NCI-H2196 treated with DMSO at 0.1 percent for 48 hours (cell line): ENCODE measurements at regions not wholly inside any gene's neighbourhood (a gene's known extent, or its start where the extent isn't known, plus 50 kb on each side); places are given as distances from the start of the nearest gene placed in this dataset.

ENCODE experiments used
- DNase-seq: peaks from one replicate; lab custom pipeline; 2025; ENCODE audit not compliant: unreplicated experiment; lab: John Stamatoyannopoulos, UW

DNA sequence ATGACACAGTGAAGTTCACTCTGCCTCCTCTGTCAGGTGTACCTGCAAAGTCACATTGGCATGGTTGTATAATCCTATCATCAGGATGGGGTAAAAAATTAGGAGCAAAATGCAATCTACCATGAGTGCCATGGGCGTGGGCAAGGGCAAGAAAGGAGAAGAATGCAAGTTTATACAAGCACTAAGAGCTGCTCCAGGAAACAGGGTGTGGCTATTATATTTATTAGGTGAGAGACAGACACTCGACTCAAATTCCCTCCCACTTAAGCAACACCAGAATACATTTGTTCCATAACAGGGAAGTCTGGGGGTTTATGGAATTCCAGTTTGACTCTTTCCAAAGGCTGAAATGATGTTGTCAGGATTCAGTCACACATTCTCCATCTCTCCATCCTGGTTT lies 378.8 kb downstream of the BCOR start:
- no peak for DNase-seq

DNA sequence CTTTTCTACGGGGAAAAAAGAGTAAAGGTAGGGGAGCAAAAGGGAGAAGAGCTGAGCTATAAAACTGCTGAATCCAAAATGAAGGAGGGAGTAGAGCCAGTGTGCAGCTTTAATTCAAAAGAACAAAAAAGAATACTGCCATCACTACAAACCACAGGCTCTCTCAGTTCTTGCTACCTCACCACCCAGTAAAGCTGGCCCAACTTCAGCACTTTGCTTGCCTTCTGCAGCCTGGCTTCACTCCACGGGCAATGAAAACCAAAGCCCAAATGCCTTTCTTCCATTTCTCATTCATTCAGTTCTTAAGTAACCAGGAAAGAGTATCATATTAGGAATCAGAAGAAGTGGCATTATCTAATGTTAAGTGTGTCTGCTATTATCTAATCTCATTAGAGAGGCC lies 376.8 kb downstream of the BCOR start:
- DNase-seq = no peak

DNA sequence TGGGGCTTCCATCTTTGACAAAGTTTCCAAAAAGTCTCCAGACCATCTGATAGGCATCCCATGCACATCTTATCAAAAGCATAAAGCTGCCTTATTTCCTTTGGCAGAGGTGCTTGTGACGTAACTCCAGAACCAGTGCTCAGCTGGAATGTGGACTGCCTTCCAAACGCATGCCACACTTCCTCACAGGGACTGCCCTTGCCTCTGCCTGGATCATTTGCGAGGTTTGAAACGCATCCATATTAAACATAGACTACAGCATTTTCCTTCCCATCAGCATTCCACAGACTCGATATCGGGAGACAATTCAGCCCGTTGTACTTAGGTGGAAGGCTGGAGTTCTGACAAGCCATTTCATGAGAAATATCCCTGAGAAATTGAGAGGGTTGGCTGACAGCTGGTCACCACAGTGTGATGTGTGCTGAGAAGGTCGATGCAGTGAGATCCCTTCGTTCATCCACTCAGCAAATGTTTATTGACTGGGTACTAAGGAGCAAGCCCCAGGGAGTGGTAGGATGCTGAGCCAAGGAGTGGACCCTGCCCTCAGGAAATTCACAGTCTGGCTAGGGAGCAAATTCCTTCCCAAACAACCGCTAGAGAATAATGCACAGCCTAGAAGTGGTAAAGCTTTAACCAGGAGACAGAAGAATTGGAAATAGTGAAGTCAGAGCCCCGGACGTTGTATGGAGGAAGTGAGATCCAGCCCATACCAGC lies 376.0 kb downstream of the BCOR start:
- no peak for DNase-seq

DNA sequence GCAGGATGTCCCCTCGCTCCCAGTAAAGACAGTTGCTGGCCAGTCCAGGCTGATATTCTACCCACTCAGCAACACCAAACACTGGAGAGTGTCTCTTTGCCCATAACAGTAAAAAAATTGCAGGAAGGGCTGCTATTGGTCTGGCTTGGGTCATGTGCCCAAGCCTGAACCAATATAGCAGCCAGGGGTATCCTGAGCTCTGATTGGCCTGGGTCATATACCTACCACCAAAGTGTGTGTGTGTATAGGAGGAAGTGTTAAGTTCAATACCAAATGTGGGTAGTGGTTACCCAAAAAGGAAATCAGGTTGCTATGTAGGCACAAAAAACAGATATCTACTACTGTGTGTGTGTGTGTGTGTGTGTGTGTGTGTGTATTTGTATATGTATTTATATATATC lies 373.2 kb downstream of the BCOR start:
- DNase-seq = no peak

DNA sequence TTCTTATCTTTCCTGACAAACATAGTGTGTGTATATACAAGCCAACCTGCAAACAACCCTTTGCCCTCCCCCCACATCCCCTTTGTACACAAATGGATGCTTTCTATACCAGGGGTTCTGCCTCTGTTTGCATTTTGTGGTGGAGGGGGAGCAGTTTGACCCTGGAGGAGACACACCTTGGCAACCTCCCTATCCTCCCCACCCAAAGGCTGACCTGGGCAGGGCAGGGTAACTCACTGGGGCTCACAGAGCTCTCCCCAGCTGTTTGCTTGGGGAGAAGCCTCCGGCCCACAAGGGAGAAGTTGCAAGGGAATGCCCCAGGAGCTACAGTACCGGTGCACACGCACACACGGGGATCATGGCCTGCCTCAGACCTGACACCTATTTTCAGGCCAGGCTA lies 372.6 kb downstream of the BCOR start:
- no peak for DNase-seq

DNA sequence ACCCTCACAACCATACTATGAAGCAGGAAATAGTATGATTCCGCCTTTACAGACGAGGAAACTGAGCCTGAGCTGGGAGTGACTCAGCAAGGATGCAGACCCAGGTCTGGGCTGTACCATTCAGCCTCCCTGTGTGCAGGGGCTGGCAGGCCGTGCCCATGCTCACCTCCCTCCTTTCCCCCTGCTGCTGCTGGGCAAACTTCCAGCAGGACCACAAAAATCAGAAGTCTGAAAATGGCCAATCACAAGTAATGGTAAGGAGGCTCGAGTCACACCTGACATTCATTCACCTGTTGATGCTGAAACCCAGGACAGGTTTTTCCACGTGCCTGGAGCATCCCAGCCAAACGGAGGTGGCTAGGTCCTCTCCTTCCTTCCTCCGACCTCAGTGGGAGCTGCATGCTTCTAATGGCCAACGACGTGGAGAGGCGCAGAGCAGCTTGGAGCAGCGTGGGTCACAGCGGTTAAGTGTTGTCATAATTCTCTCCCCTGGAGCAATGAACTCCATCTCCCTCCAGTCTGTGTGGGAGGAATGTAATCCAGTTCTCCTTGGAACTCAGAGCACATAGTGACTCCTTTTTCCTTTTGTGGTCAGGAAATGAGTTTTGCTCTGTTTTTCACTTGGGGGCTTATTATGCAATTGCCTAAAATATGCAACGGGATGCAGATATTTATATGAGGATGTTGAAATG lies 371.7 kb downstream of the BCOR start:
- DNase-seq = no peak

DNA sequence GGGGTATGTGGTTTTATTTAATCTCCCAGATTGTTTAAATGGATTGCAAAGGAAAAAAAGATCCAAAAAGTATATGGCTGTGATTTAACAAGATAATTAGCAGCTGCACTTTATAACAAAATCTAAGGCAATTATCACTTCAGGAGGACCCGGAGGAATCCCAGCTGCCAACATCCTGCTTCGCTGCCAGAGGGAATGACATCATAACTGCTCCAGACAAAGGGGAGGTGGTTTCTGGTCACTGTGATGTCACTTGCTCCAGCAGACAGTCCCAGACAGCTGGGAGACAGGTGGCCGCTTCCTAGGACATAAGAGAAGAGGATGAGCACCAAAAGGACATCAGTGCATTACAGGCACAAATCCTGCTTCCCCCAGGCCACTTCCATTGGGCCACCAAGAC lies 371.0 kb downstream of the BCOR start:
- peak; percentile 28 for DNase-seq

DNA sequence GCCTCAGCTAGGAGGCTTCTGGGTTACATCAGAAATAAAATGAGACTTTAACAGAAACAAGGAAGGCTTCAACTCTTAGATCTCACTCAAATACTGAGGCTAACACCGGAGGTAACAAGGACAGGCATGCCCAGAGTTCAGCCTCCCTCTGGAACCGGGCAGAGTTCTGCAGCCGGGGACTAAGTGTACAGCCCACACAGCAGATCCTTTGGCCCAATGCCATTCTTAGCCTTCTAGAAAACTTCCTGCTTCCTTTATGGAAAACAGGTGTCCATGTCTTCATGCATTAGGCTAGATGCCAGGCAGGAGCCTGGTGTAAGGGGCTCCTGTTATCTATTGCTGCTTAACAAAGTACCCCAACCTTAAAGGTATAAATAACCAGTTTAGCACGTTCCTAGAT lies 369.7 kb downstream of the BCOR start:
- no peak for DNase-seq

DNA sequence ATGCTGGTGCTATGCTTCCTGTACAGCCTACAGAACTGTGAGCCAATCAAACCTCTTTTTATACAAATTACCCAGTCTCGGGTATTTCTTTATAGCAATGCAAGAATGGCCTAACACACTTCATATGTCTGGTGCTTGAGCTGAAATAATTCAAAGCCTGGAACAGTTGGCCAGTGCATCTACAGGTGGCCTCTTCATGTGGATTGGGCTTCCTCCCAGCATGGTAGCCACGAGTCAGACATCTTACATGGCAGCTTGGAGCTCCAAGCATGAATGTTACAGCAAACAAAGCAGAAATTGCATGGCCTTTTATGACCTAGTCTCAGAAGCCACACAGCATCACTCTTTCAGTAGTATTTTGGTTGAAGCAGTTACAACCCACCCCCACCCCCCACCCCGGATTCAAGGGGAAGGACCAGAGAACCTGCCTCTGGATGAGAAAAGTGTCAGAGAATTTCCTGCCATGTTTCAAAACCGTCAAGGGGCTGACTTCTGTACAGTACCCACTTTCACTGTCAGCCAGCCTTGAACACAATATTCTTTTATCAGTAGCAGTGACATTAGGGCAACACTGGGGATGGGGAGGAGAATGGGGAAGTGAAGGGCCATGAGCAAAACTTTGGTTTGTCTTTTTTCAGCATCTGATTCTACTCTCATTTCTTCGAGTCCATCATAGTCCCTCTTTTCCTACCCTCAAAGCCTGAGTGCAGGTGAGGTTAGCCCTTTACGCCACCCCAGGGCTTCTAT lies 368.7 kb downstream of the BCOR start:
- DNase-seq = no peak

DNA sequence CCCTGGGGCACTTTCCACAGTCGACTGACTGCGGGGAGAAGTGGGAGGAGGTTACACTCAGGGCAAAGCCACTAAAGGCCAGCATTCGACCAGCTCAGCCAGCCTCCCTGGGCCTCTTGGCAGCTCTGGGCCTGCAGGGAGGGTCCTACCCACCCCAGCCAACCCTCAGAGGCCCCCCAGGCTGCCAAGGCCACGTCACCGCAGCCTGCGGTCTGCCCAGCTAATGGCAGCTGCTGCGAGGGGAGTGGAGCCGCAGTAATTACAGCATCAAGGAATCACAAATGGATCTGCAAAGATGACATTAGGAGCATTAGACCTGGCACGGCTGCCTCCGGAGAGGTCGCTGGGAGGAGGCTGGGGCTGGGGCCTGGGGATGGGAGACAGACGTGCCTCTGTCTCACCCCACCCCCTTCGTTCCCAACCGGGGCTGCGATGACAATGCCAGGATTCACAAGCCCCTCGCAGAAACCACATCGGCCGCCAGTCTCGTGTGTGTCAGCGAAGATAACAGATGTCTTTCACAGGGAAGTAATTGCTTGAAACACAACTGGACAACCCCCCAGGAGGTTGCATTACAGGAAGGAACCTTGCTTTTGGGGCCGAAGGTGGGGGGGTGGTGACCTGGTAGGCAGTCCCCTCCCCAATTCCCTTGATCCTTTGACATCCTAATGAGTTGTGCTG lies 367.6 kb downstream of the BCOR start:
- DNase-seq = no peak

DNA sequence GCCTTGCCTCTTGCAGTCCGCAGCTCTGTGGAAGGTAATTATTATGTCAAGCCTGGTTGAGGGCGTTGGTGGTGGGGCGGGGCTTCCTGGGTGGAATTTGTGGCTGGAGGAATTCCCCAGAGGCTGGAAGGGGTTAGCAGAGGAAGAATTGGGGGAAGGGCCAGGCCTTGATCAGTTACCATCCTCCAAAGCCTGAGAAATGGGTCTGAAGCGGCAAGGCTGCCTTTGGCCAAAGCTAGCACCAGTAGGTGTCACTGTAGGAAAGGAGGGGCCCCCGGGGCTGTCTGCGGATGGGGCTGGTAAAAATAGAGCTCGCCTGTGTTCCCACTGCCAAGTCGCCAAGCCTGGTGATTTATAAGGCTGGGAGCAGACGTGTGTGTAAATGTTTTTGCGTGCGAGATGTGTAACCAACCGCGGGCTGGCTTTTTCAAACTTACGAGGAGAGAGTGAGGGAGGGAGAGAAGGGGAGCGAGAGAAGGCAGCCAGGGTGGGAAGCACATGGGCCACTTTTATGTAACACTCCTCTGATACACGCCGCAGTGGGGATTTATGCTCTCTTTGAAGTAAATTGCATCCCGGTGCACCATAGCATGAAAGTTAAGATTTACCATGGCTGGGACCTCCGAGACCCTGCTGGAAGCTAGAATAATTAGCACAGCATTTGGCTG lies 367.0 kb downstream of the BCOR start:
- no peak for DNase-seq

DNA sequence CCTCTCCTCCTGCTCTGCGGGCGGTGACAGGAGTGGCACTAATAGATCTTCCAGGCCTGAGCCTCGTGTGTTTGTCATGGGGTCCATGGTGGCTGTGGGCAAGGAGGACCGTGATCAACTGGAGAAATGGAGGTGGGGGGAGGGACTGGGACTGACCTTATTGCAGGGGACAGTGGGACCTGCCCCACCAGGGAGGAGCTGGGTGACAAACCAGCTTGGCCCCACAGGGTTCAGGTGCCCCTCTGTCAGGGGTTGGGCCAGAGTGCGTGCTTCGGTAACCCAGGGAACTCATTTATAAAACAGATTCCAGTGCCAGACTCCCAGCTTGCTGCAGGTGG lies 366.5 kb downstream of the BCOR start:
- DNase-seq = no peak

DNA sequence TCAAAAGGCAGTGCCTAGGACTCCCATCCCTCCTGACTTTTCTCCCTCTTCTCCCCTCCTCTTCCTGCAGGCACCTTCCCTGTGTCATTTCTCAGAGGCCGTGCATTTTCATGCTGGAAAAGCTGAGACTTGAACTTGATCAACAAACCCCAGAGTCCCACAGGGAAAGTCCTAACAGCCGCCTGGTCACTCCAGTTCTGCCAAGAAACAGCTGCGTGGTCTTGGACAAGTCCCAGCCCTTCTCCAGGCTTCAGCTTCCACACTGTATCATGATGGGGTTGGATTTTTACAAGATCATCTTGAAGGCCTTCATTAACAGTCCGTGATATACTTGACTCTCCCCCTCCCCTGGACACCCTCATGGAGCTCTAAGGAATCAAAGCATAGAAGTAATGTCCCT lies 366.0 kb downstream of the BCOR start:
- DNase-seq = no peak

DNA sequence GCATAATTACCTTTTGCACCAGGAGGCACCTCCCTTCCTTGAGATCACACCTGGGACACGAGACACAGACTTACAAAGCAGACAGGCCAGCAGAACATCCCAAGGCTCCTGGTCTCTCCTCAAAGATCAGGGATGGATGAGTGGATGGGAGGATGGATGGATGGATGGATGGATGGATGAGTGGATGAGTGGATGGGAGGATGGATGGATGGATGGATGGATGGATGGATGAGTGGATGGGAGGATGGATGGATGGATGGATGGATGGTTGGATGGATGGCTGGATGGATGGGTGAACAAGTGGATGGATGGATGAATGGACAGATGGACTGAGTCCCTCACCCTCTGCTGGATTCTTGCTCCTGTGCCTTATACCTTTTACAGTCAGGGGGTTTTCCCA lies 364.0 kb downstream of the BCOR start:
- no peak for DNase-seq

DNA sequence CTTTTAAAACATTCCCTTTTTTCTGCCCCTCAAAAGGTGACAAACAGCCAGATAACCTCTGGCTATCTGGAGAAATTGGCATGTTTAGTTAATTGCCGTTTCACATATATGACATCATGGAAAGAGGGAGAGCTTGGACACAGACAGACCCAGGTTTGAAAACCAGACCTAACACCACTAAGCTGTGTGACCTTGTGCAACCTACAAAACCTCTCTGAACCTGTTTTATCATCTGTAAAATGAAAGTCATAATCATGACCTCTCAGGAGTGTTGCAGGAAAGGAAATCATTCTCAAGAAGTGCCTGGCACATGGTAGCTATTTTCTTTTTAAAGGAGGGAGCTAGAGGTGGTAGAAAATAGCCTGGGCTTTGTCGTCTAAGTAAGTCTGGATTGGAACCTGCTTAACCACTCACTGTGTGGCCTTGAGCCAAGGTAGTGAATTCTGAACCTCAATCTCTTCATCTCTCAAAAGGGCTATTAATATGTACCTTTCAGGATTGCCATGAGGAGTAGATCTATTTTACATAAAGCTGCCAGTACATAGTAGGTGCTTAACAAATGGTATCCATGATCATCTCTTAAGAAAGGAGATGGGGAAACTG lies 363.5 kb downstream of the BCOR start:
- no peak for DNase-seq

DNA sequence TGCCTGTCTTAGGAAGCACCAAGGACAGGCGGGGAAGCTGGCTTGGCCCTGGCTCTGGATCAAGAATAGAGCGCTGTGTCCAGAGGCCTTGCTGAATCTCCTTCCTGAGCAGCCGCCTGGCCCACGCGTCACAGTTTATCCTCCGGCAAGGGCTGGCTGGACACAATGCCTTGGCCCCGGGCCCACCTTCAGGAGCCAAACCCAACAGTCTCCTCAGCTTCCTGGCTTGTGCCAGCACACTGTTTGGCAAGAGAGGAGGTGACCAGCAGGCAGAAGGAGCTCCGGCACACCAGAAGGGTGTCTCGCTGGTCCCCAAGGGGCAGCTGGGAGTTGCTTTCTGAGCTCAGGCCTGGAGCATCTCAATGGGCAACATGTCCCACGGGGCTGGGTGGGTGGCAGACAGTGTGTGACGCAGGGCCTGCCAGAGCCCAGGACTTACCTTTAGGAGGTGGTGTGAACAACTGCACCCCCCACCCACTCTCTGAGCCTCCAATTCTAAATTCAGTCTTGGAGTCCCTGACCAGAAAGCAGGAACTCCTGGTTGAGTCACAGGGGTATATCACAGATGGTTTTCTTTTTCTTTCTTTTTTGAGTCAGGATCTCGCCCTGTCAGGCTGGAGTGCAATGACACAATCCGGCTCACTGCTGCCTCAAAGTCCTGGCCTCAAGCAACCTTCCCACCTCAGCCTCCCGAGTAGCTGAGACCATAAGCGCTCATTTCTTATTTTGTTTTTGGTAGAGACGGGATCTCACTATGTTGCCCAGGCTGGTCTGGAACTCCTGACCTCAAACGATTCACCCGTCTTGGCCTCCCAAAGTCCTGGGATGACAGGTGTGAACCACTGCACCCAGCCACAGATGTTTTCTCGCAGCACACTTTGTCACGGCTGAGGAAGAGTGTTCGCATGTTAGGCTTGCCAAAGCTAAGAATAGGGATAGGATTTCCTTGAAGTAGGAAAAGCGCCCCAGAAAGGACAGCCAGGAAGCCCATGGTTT lies 361.2 kb downstream of the BCOR start:
- DNase-seq = peak; percentile 49

DNA sequence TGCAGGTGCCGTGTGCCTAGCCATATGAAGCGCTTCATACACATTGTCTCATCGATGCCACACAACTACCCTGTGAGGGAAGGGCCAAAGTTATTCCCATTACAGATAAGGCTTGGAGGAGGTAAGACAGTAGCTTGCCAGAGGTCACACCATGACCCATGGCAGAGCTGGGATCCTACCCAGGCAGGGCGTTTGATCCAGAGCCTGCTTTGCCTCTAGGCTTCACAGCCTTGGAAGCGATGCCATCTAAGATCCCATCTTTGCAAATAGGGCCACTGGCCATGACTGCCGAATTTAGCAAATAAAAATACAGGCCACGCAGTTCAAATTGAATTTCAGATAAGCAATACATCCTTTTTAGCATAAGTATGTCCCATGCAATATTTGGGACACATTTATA lies 358.2 kb downstream of the BCOR start:
- no peak for DNase-seq

DNA sequence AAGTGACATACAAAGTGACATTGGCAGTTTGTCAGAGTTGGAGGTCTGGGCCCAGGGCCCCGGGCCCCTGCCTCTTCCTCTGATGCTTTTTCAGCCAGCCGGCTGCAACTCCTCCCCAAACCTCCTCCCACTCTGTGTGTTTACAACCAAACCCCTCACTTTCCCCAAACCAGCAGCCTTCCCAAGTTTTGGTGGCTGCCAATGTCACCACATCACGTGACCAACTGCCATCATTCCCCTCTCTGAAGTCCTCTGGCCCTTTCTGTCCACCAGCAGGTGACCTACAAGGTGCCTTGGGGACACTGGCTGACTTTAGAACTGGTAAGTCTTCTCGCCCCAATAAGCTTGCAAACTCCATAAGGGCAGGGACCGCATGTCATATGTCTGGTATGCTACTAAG lies 357.7 kb downstream of the BCOR start:
- no peak for DNase-seq

DNA sequence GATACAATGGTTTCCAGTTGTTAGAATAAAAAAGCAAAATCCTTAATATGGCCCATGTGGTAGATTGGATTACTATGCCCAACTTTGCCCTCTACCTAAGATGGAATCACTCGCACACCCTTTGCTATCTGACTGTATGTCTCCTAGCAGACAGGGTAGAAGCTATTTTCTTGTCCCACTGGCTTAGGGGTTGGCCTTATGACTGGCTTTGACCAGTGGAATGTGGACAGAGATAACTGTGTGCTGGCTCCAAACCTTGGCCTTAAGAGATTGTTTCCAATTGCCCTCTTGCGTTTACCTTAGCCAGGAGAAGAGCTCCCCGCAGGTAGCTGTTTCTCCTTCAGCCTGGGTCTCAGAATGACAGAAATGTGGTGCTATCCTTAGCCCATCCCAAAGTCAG lies 355.9 kb downstream of the BCOR start:
- no peak for DNase-seq

DNA sequence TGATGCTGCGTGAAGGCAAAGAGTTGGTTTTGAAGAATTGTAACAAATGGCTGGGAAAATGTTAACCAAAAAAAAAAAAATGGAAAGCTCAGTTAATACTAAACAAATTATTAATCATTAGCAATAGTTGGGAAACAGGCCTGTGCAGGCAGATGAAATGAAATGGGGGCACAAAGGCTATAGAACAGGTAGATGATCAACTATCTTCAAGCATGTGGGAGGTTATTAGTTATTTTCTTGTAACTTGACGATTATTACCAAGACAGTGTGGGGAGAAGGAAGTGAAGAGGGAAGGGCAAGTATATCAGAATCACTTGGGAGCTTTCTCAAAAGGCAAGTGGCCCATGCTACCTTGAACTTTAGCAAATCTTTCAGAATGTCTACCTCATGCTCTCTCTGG lies 351.9 kb downstream of the BCOR start:
- no peak for DNase-seq
